AG08395 (cell line): ENCODE measurements at regions not wholly inside any gene's neighbourhood (a gene's known extent, or its start where the extent isn't known, plus 50 kb on each side); places are given as distances from the start of the nearest gene placed in this dataset.
A peak's percentile ranks its signal among the peaks of the same experiment; 100 is the strongest.
"Not testable (repeated sequence)": the region's sequence is repeated elsewhere in the genome, so short reads cannot be mapped to it uniquely, and the experiment has no call there.

Source experiments
- DNase-seq: peaks from one replicate; pipeline ENCODE4 v3.0.0; 2012; ENCODE audit warnings: mixed read lengths, low spot score

DNA sequence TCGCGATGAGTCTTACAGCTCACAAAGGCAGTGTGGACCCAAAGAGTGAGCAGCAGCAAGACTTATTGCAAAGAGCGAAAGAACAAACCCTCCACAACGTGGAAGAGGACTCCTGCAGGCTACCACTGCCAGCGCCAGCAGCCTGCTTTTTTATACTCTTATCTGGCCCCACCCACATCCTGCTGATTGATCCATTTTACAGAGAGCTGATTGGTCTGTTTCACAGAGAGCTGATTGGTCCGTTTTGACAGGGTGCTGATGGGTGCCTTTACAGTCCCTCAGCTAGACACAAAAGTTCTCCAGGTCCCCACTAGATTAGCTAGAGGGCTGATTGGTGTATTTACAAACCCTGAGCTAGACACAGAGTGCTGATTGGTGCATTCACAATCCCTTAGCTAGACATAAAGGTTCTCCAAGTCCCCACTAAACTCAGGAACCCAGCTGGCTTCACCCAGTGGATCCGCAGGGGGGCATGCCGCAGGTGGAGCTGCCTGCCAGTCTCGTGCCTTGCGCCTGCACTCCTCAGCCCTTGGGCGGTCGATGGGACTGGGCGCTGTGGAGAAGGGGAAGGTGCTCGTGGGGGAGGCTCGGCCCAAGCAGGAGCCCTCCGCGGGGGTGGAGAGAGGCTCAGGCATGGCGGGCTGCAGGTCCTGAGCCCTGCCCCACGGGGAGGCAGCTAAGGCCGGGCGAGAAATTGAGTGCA lies 75.7 kb downstream of the QDPR start:
- not testable (repeated sequence) for DNase-seq

- DNase-seq, result no peak
Observed at GRCh38 chr4:17433827-17434226, 78.1 kb downstream of the QDPR start.

- no peak for DNase-seq
Observed at GRCh38 chr4:17427991-17428390, 83.9 kb downstream of the QDPR start.

GRCh38 chr4:17426222-17426621 lies 85.7 kb downstream of the QDPR start:
- no peak for DNase-seq

DNA sequence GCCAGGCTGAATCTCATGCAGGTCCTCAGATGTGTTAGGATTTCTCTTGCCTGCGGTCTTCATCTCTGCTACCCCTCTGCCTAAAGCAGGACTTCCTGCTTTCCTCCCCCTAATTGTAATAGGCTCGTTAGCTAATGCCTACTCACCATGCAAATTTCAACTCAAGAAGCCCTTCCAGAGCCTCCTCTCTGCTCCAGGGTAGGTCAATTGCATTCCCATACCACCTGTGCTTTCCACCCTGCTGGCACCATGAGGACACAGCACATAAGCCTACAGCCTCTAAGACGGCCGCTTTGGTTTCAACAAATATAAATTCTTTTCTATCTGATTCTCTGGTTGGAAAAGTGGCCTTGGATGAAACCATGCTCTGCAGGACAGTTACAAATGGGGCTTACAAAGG lies 93.9 kb downstream of the QDPR start:
- DNase-seq, result no peak

- no peak for DNase-seq
Observed at GRCh38 chr4:17414392-17414791, 97.5 kb downstream of the QDPR start.

GRCh38 chr4:17400686-17401085 lies 111.2 kb downstream of the QDPR start:
- DNase-seq, result peak; percentile 14

- no peak for DNase-seq
Observed at GRCh38 chr4:17398805-17399204, 113.1 kb downstream of the QDPR start.

DNA sequence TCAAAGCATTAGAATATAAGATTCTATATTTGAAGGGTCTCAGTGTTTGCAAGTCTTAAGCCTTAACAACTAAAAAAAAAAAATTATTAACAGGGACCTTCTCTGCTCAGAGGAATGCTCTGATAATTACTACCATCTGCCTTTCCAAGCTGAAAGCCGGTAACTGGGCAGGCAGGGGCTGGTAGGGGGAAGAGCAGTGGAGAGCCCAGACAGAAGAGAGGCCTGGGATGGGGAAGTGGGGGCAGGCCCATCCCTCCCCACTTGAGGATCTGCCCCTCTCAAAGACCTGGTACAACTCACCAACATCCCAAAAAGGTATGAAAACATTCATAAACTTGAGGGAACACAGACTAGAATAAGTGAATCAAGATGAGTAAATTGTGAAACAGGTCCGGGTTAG lies 113.9 kb downstream of the QDPR start:
- DNase-seq, result no peak

DNA sequence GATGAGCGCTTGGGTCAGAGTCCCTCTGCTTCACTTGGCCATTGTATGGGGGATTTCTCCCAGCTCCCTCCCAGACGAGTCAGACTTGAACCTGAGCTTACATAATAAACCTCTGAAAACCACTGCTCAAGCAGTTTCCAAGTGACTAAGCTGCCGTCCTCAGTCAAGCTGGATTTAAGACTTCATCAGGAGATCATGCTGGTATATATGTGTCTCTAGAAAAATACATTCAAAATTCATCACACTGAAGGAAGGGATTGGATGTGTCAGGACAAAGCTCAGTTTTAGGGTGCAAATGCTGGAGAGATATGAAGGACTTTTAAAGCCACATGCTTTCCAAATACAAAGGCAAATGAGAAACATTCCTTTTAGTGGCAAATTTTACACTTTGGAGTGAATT lies 114.3 kb downstream of the QDPR start:
- no peak for DNase-seq

DNA sequence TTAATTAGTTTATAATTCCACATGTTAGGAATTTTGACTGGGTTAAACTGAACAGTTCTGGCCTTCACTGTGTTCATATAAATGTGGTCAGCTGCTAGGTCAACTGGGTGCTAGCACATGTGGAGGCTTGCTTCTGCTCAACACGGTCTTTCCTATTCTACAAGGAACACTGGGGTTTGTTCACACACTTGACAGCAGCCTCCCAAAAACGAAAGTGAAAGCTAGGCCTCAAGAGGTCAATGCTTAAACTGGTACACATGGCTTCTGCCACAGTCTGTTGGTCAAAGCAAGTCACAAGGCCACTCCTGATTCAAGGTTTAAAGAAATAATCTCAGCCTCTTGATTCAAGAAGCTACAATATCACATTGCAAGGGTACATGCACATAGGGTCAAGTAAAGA lies 126.5 kb downstream of the QDPR start:
- peak; percentile 56 for DNase-seq

DNA sequence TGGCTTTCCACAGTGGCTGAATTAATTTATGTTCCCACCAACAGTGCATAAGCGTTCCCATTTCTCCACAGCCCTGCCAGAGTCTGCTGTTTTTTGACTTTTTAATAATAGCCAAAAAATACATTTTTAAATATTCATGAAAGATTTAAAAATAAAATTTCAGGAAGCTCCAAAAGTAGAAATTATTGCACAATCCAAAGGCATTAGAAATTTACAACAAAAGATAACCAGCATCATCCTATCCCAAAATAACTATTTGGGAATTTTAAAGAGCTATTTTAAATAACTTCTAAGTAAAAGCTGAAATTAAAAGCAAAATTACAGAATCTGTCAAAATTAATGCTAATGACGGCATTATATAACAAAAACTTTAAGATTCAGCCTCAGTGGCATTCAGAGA lies 131.5 kb downstream of the QDPR start:
- no peak for DNase-seq

- DNase-seq, result peak; percentile 8
Observed at GRCh38 chr4:17376205-17376604, 135.7 kb downstream of the QDPR start.

GRCh38 chr4:17373666-17374065 lies 138.2 kb downstream of the QDPR start:
- no peak for DNase-seq

DNA sequence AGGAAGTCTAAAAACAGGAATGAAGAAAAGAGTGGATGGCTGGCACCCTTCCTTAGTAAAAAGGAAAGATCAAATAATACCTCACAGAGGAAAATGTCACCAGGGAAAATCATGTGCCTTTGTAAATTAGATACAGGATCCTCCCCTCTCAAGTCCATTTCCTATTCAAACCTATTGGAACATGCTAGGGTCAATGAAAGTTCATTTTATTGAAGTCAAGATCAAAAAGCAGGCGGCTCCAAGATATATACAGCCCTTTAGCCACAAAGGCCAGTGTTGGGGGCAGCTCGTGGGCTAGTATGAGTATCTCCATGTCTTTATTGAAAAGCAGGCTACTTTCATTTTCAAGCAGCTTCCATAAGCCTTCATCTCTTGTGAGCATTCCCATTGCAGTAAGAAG lies 141.1 kb downstream of the QDPR start:
- no peak for DNase-seq

GRCh38 chr4:17368408-17368807 lies 143.5 kb downstream of the QDPR start:
- no peak for DNase-seq

- DNase-seq, result no peak
Observed at GRCh38 chr4:17367201-17367600, 144.7 kb downstream of the QDPR start.

DNA sequence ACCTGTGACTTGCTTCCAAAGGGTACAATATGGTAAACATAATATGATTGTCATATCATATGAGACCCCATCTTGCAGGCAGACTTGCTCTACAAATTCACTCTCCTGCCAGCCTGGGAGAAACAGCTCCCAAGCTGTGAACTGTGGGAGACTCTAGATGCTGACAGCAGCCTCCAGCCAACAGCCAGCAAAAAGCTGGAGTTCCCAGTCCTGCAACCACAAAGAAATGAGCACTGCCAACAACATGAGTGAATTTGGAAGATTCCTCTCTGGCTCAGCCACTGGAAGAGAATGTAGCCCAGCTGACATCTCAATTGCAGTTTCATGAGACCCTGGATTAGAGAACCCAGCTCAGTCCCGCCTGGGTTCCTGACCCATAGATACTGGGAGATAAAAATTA lies 145.4 kb downstream of the QDPR start:
- peak; percentile 27 for DNase-seq

GRCh38 chr4:17362430-17362829 lies 149.5 kb downstream of the QDPR start:
- no peak for DNase-seq

- peak; percentile 19 for DNase-seq
Observed at GRCh38 chr4:17358241-17358640, 153.6 kb downstream of the QDPR start.

DNA sequence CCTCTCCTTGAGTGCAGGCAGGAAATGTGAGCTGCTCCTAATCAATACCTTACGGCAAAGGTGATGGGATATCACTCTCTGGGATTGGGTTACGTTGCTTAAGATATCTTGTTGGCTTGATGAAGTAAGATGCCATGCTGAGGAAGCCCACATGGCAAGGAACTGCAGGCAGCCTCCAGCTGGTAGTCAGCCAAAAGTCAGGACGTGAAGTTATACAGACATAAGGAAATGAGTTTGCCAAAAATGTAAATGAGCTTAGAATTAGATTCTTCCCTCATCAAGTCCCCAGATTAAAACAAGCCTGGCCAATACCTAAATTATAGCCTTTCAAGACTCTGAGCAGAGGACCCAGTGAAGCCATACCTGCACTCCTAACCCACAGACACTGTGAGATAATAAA lies 155.0 kb downstream of the QDPR start:
- DNase-seq, result no peak

GRCh38 chr4:17352357-17352756 lies 159.5 kb downstream of the QDPR start:
- DNase-seq, result no peak

- DNase-seq, result peak; percentile 69
Observed at GRCh38 chr4:17347445-17347844, 164.4 kb downstream of the QDPR start.

DNA sequence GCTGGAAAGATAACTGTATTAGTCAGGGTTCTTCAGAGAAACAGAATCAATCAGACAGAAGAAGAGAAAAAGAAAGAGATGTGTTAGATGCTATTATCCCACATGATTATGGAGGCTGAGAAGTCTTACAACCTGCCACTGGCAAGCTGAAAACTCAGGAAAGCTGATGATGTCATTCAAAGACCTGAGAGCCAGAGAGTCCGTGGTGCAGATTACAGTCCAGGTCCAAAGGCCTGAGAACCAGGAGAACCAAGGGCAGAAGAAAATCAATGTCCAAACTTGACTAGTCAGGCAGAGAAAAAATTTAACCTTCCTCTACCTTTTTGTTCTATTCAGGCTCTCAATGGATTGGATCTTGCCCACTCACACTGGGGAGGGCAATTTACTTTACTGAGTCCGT lies 172.5 kb downstream of the QDPR start:
- DNase-seq, result no peak

GRCh38 chr4:17336986-17337385 lies 174.9 kb downstream of the QDPR start:
- DNase-seq, result no peak
